WTC11 (cell line): ENCODE measurements at regions not wholly inside any gene's neighbourhood (a gene's known extent, or its start where the extent isn't known, plus 50 kb on each side); places are given as distances from the start of the nearest gene placed in this dataset.

Experiments
- ATAC-seq: fragments of 200-7000 bp; cut with Tn5 transposase; 2 replicates; pipeline ENCODE4 v1.10.0; 2021; ENCODE audit warnings: mild to moderate bottlenecking, moderate library complexity
- CTCF ChIA-PET: fragments of 300-600 bp; sonication (Branson Sonifier 250); formaldehyde crosslinking; loops from one replicate; lab custom pipeline; 2021; ENCODE audit warnings: antibody characterized with exemption; lab: Charles Lee
- POLR2A ChIA-PET: fragments of 350-600 bp; sonication (Branson Sonifier 250); formaldehyde crosslinking; loops from one replicate; lab custom pipeline; 2021; ENCODE audit warnings: antibody characterized with exemption; lab: Charles Lee
- DNase-seq: peaks from one replicate; pipeline ENCODE4 v3.0.0; 2021; ENCODE audit warnings: low spot score
- H3K27ac Mint-ChIP-seq: 2 replicates; pipeline ENCODE4 v1.8.0; 2021; ENCODE audit warnings: mixed read lengths
- H3K27me3 Mint-ChIP-seq: 2 replicates; pipeline ENCODE4 v1.8.0; 2021; ENCODE audit warnings: low read depth, mild to moderate bottlenecking, moderate library complexity, mixed read lengths
- H3K36me3 Mint-ChIP-seq: 2 replicates; pipeline ENCODE4 v1.8.0; 2021; ENCODE audit warnings: mixed read lengths
- H3K4me1 Mint-ChIP-seq: 2 replicates; pipeline ENCODE4 v1.8.0; 2022; ENCODE audit warnings: mixed read lengths
- H3K4me3 Mint-ChIP-seq: 2 replicates; pipeline ENCODE4 v1.8.0; 2021; ENCODE audit warnings: mild to moderate bottlenecking, moderate library complexity, mixed read lengths
- H3K9me3 Mint-ChIP-seq: 2 replicates; pipeline ENCODE4 v1.8.0; 2021; ENCODE audit warnings: mixed read lengths
- ATF2 ChIP-seq: sonication (generic); formaldehyde crosslinking; IDR thresholded peaks from 2 replicates; pipeline ENCODE4 v1.8.1; 2022; ENCODE audit warnings: low read depth, missing genetic modification reagents, borderline replicate concordance
- ATF3 ChIP-seq: sonication (generic); formaldehyde crosslinking; conservative IDR thresholded peaks from 2 replicates; pipeline ENCODE4 v1.8.1; 2022; ENCODE audit warnings: mild to moderate bottlenecking, missing genetic modification reagents
- CTCF ChIP-seq: fragments of 200-600 bp; IDR thresholded peaks from 2 replicates; pipeline ENCODE4 v1.8.0; 2022; ENCODE audit warnings: antibody characterized with exemption
- FOXJ3 ChIP-seq: sonication (generic); formaldehyde crosslinking; IDR thresholded peaks from 2 replicates; pipeline ENCODE4 v1.9.0; 2021; ENCODE audit warnings: missing genetic modification reagents, mild to moderate bottlenecking, borderline replicate concordance
- JUN ChIP-seq: sonication (generic); formaldehyde crosslinking; IDR thresholded peaks from 2 replicates; pipeline ENCODE4 v1.8.0; 2023; ENCODE audit warnings: mild to moderate bottlenecking, missing genetic modification reagents
- MYBL2 ChIP-seq: sonication (generic); formaldehyde crosslinking; IDR thresholded peaks from 2 replicates; pipeline ENCODE4 v1.8.1; 2023; ENCODE audit warnings: mild to moderate bottlenecking, moderate library complexity, missing genetic modification reagents
- NFATC4 ChIP-seq: fragments of 250-450 bp; sonication (Bioruptor Pico); IDR thresholded peaks from 2 replicates; pipeline ENCODE4 v1.9.0; 2021; ENCODE audit warnings: mild to moderate bottlenecking
- NFYB ChIP-seq: sonication (generic); formaldehyde crosslinking; conservative IDR thresholded peaks from 2 replicates; pipeline ENCODE4 v1.8.0; 2022; ENCODE audit warnings: low read depth, missing genetic modification reagents
- RORB ChIP-seq: fragments of 250-450 bp; sonication (Bioruptor Pico); IDR thresholded peaks from 2 replicates; pipeline ENCODE4 v1.9.0; 2021; ENCODE audit warnings: mild to moderate bottlenecking
- STAT6 ChIP-seq: sonication (generic); formaldehyde crosslinking; conservative IDR thresholded peaks from 2 replicates; pipeline ENCODE4 v1.8.1; 2023; ENCODE audit warnings: mild to moderate bottlenecking, low read depth, missing genetic modification reagents, moderate library complexity
- TCF7 ChIP-seq: sonication (generic); formaldehyde crosslinking; IDR thresholded peaks from 2 replicates; pipeline ENCODE4 v1.8.0; 2022; ENCODE audit warnings: mild to moderate bottlenecking, low read depth, missing genetic modification reagents, moderate library complexity
- USF1 ChIP-seq: sonication (generic); formaldehyde crosslinking; IDR thresholded peaks from 2 replicates; pipeline ENCODE4 v1.8.0; 2022; ENCODE audit warnings: mild to moderate bottlenecking, missing genetic modification reagents
- USF2 ChIP-seq: sonication (generic); formaldehyde crosslinking; IDR thresholded peaks from 2 replicates; pipeline ENCODE4 v1.8.1; 2023; ENCODE audit warnings: mild to moderate bottlenecking, missing genetic modification reagents, moderate library complexity
- ZNF121 ChIP-seq: sonication (generic); formaldehyde crosslinking; IDR thresholded peaks from 2 replicates; pipeline ENCODE4 v1.8.0; 2023; ENCODE audit warnings: missing genetic modification reagents
- ZNF317 ChIP-seq: sonication (generic); formaldehyde crosslinking; IDR thresholded peaks from 2 replicates; pipeline ENCODE4 v1.8.1; 2023; ENCODE audit warnings: low read depth, mild to moderate bottlenecking, moderate library complexity, missing genetic modification reagents, borderline replicate concordance
- ZNF396 ChIP-seq: fragments of 250-450 bp; sonication (Bioruptor Pico); IDR thresholded peaks from 2 replicates; pipeline ENCODE4 v1.8.0; 2021; ENCODE audit warnings: mild to moderate bottlenecking, moderate library complexity, borderline replicate concordance
- ZNF423 ChIP-seq: fragments of 250-450 bp; sonication (Bioruptor Pico); IDR thresholded peaks from 2 replicates; pipeline ENCODE4 v2.1.2; 2022; ENCODE audit warnings: mild to moderate bottlenecking, moderate library complexity
- ZNF532 ChIP-seq: fragments of 250-450 bp; sonication (Bioruptor Pico); IDR thresholded peaks from 2 replicates; pipeline ENCODE4 v1.9.0; 2021; ENCODE audit warnings: mild to moderate bottlenecking, borderline replicate concordance
- ZSCAN18 ChIP-seq: fragments of 250-450 bp; sonication (Bioruptor Pico); IDR thresholded peaks from 2 replicates; pipeline ENCODE4 v2.1.2; 2022; ENCODE audit warnings: mild to moderate bottlenecking, moderate library complexity

GRCh38 chr1:62954758-62955157 lies 170.8 kb downstream of the ATG4C start:
- no peak overlapping the region for H3K4me3 Mint-ChIP-seq
- H3K9me3 Mint-ChIP-seq: no peaks in the 10 kb centered on the region
- ChIA-PET CTCF (interaction anchor here (1.3 to 2.8 kb wide), 3 partner anchors 9 to 49 kb away, joined by 4 to 11 read pairs (median 7); no protein-coding TSS in a partner anchor), POLR2A (no interaction called here)
- H3K27ac Mint-ChIP-seq: no peak overlapping the region
- TF ChIP-seq RORB (CRISPR knock-in tag) (no peak), FOXJ3 (no peak), JUN (CRISPR knock-in tag) (no peak), MYBL2 (CRISPR knock-in tag) (no peak), NFATC4 (CRISPR knock-in tag) (no peak), USF2 (CRISPR knock-in tag) (peak; percentile 44; the same call in 1 of the 2 replicates), ZNF121 (CRISPR knock-in tag) (no peak), STAT6 (CRISPR knock-in tag) (no peak), ZSCAN18 (CRISPR knock-in tag) (no peak), TCF7 (CRISPR knock-in tag) (no peak), ZNF317 (CRISPR knock-in tag) (no peak), ZNF396 (no peak), CTCF (no peak), USF1 (no peak), NFYB (CRISPR knock-in tag) (peak; percentile 59)
- DNase-seq: no peak
- no peaks in the 10 kb centered on the region for H3K36me3 Mint-ChIP-seq
- H3K4me1 Mint-ChIP-seq: peaks cover 21% of the 10 kb centered on the region
- ATAC-seq: no peak
- H3K27me3 Mint-ChIP-seq: no peaks in the 10 kb centered on the region

GRCh38 chr1:62955666-62956065 lies 171.7 kb downstream of the ATG4C start:
- no peak for ATAC-seq
- ChIA-PET POLR2A (interaction anchor here (1.0 kb wide), 1 partner anchor 520 kb away, joined by 3 read pairs; no protein-coding TSS in a partner anchor), CTCF (no interaction called here)
- Mint-ChIP-seq H3K27me3 (no peaks in the 10 kb centered on the region), H3K9me3 (no peaks in the 10 kb centered on the region), H3K4me1 (peaks cover 21% of the 10 kb centered on the region), H3K27ac (no peak overlapping the region), H3K4me3 (no peak overlapping the region), H3K36me3 (no peaks in the 10 kb centered on the region)
- DNase-seq: no peak
- TF ChIP-seq ATF2 (CRISPR knock-in tag): no peak
- no peak for TF ChIP-seq ZNF532 (CRISPR knock-in tag)
- no peak for TF ChIP-seq ZNF423
- no peak for TF ChIP-seq ATF3
